GM12878 (cell line): ENCODE measurements at regions not wholly inside any gene's neighbourhood (a gene's known extent, or its start where the extent isn't known, plus 50 kb on each side); places are given as distances from the start of the nearest gene placed in this dataset.

ENCODE experiments used
- ATAC-seq: fragments of 200-7000 bp; cut with Tn5 transposase; 3 replicates; pipeline ENCODE4 v1.9.1; 2020; ENCODE audit warnings: mild to moderate bottlenecking, moderate library complexity
- BruUV-seq: library from RNA; stranded (reverse); fragments of 400-500 nt; replicated peaks from 2 replicates; lab custom pipeline; 2021; lab: Mats Ljungman, UMichigan
- CTCF ChIA-PET: fragments of 300-600 bp; sonication (Branson Sonifier 250); formaldehyde crosslinking; extraction: SDS; loops from one replicate; lab custom pipeline; 2021; ENCODE audit warnings: inconsistent platforms; lab: Yijun Ruan, JAX
- POLR2A ChIA-PET: fragments of 350-600 bp; formaldehyde crosslinking; extraction: SDS; loops from one replicate; lab custom pipeline; 2021; ENCODE audit warnings: inconsistent platforms; lab: Charles Lee
- RAD21 ChIA-PET: fragments of 300-600 bp; sonication (Branson Sonifier 250); formaldehyde crosslinking; loops from one replicate; lab custom pipeline; 2023; ENCODE audit warnings: antibody characterized with exemption; ENCODE audit not compliant: unreplicated experiment; lab: Charles Lee
- SMC1A ChIA-PET: fragments of 300-600 bp; sonication (Branson Sonifier 250); formaldehyde crosslinking; loops from one replicate; lab custom pipeline; 2023; ENCODE audit not compliant: unreplicated experiment, uncharacterized antibody; lab: Charles Lee
- DNase-seq: peaks from one replicate; pipeline ENCODE4 v3.0.0-alpha.2; 2011; ENCODE audit warnings: low read depth, low spot score
- FAIRE-seq: peaks from 3 replicates; lab custom pipeline; 2011; peaks lifted over from hg19 to GRCh38; lab: Jason Lieb, UNC
- H2AFZ ChIP-seq: 2 replicates; pipeline ENCODE4 v1.6.0; 2011; ENCODE audit warnings: low read depth, low read length, control low read depth; ENCODE audit not compliant: control insufficient read depth
- H3K27ac ChIP-seq: 2 replicates; pipeline ENCODE4 v1.5.1; 2011; ENCODE audit warnings: control low read depth; ENCODE audit not compliant: control insufficient read depth, insufficient read depth
- H3K27me3 ChIP-seq, 2 experiments: replicated peaks in 1 of 2; 2 replicates each; pipeline versions ENCODE4 v1.6.0 to v1.6.1; 2011; ENCODE audit warnings: low read length in 1 of 2; ENCODE audit not compliant: control insufficient read depth in 2 of 2, insufficient read depth in 2 of 2
- H3K36me3 ChIP-seq, 2 experiments: 2 replicates each; pipeline ENCODE4 v1.5.1; 2011; ENCODE audit warnings: low read length in 1 of 2; ENCODE audit not compliant: control insufficient read depth in 2 of 2, insufficient read depth in 2 of 2
- H3K4me1 ChIP-seq: 2 replicates; pipeline ENCODE4 v1.6.1; 2011; ENCODE audit warnings: mild to moderate bottlenecking, low read length, moderate library complexity, mixed read lengths; ENCODE audit not compliant: control insufficient read depth, insufficient read depth
- H3K4me2 ChIP-seq: 2 replicates; pipeline ENCODE4 v1.6.0; 2011; ENCODE audit warnings: control low read depth; ENCODE audit not compliant: control insufficient read depth, insufficient read depth
- H3K4me3 ChIP-seq: fragments of 200-600 bp; sonication (generic); 2 replicates; pipeline ENCODE4 v1.5.1; 2016
- H3K79me2 ChIP-seq: 2 replicates; pipeline ENCODE4 v1.6.0; 2011; ENCODE audit warnings: low read length; ENCODE audit not compliant: control insufficient read depth, insufficient read depth
- H3K9ac ChIP-seq: 2 replicates; pipeline ENCODE4 v1.8.0; 2011; ENCODE audit warnings: low read length, control low read depth, mixed read lengths; ENCODE audit not compliant: control insufficient read depth, insufficient read depth
- H3K9me3 ChIP-seq: replicated peaks from 3 replicates; pipeline ENCODE4 v1.5.1; 2011; ENCODE audit warnings: mild to moderate bottlenecking, low read length; ENCODE audit not compliant: control insufficient read depth, insufficient read depth
- H4K20me1 ChIP-seq: 2 replicates; pipeline ENCODE4 v1.6.0; 2011; ENCODE audit not compliant: control insufficient read depth, insufficient read depth
- ATF7 ChIP-seq: fragments of 450-650 bp; IDR thresholded peaks from 2 replicates; pipeline ENCODE4 v1.6.1; 2016; ENCODE audit warnings: low read depth, mild to moderate bottlenecking
- DPF2 ChIP-seq: fragments of 450-650 bp; IDR thresholded peaks from 2 replicates; pipeline ENCODE4 v1.6.1; 2017; ENCODE audit warnings: mild to moderate bottlenecking
- EP300 ChIP-seq, 2 experiments: fragments of 150-350 bp in 1 of 2; IDR thresholded peaks; 2 replicates each; pipeline ENCODE4 v1.6.1; 2011 to 2012; ENCODE audit warnings: low read depth in 2 of 2, low read length in 2 of 2, borderline replicate concordance in 1 of 2, improper control_type of control experiment in 1 of 2, inconsistent platforms in 1 of 2; ENCODE audit not compliant: control insufficient read depth in 1 of 2
- KLF5 ChIP-seq: fragments of 450-650 bp; IDR thresholded peaks from 2 replicates; pipeline ENCODE4 v1.6.1; 2014; ENCODE audit warnings: mild to moderate bottlenecking; ENCODE audit not compliant: partially characterized antibody
- LARP7 ChIP-seq: fragments of 450-650 bp; IDR thresholded peaks from 2 replicates; pipeline ENCODE4 v1.6.1; 2017; ENCODE audit warnings: mild to moderate bottlenecking
- MYB ChIP-seq: fragments of 150-350 bp; IDR thresholded peaks from 2 replicates; pipeline ENCODE4 v1.6.1; 2014; ENCODE audit warnings: mild to moderate bottlenecking, low read depth, low read length, borderline replicate concordance
- NFIC ChIP-seq: IDR thresholded peaks from 2 replicates; pipeline ENCODE4 v1.6.1; 2012; ENCODE audit warnings: low read depth, mild to moderate bottlenecking, inconsistent platforms, low read length, moderate library complexity
- NR2C1 ChIP-seq: fragments of 450-650 bp; IDR thresholded peaks from 2 replicates; pipeline ENCODE4 v1.6.1; 2017; ENCODE audit warnings: antibody characterized with exemption, mild to moderate bottlenecking, moderate library complexity
- POLR2A ChIP-seq: IDR thresholded peaks from 2 replicates; pipeline ENCODE4 v1.6.1; 2011; ENCODE audit warnings: low read depth, mild to moderate bottlenecking, low read length
- POLR2AphosphoS5 ChIP-seq: IDR thresholded peaks from 2 replicates; pipeline ENCODE4 v1.6.1; 2011; ENCODE audit warnings: mild to moderate bottlenecking, low read length, inconsistent platforms
- RBBP5 ChIP-seq: fragments of 200-600 bp; sonication (generic); conservative IDR thresholded peaks from 2 replicates; pipeline ENCODE4 v1.6.1; 2016
- SIN3A ChIP-seq: IDR thresholded peaks from 2 replicates; pipeline ENCODE4 v1.6.1; 2012; ENCODE audit warnings: low read depth, low read length, improper control_type of control experiment
- YBX1 ChIP-seq: fragments of 450-650 bp; IDR thresholded peaks from 2 replicates; pipeline ENCODE4 v1.6.1; 2016; ENCODE audit warnings: antibody characterized with exemption
- YY1 ChIP-seq: IDR thresholded peaks from 2 replicates; pipeline ENCODE4 v1.6.1; 2011; ENCODE audit warnings: low read depth, mild to moderate bottlenecking, low read length
- ZNF274 ChIP-seq: IDR thresholded peaks from one replicate; pipeline ENCODE4 v1.8.0; 2011; ENCODE audit not compliant: insufficient read length, insufficient read depth
- ZZZ3 ChIP-seq: IDR thresholded peaks from 2 replicates; pipeline ENCODE4 v1.6.1; 2011; ENCODE audit warnings: low read depth; ENCODE audit not compliant: control insufficient read depth, insufficient read length
- WGBS: methylation state at CpG from one replicate; pipeline ENCODE4 v1.1.6; 2016; ENCODE audit warnings: low lambda C conversion rate; ENCODE audit not compliant: insufficient replicate concordance, insufficient coverage; ENCODE audit errors: missing lambda C conversion rate; 5-methylcytosine and 5-hydroxymethylcytosine counted together
- in situ Hi-C: fragments of 300-500 bp; cut with MboI; formaldehyde crosslinking; loops from 9 replicates; pipeline ENCODE4 v1.14.3; 2018; ENCODE audit warnings: mixed read lengths
- intact Hi-C: fragments of 100-400 bp; cut with micrococcal nuclease; formaldehyde crosslinking; loops from one replicate; pipeline ENCODE4 v1.14.2; 2022; ENCODE audit not compliant: unreplicated experiment
- TF ChIP-seq, protein P1 (sequence below): IDR thresholded peaks from 2 replicates; pipeline ENCODE4 v1.6.1; 2011; ENCODE audit warnings: low read depth, mild to moderate bottlenecking, low read length, moderate library complexity, borderline replicate concordance; ENCODE audit errors: extremely low read depth
- TF ChIP-seq, protein P2 (sequence below): fragments of 450-650 bp; IDR thresholded peaks from 2 replicates; pipeline ENCODE4 v1.6.1; 2017; ENCODE audit warnings: low read depth, mild to moderate bottlenecking, moderate library complexity
- TF ChIP-seq, protein P3 (sequence below): fragments of 150-350 bp; IDR thresholded peaks from 2 replicates; pipeline ENCODE4 v1.6.1; 2016; ENCODE audit warnings: low read depth, low read length
- TF ChIP-seq, protein P4 (sequence below): IDR thresholded peaks from 2 replicates; pipeline ENCODE4 v1.6.1; 2011; ENCODE audit warnings: borderline replicate concordance, low read depth, mild to moderate bottlenecking, moderate library complexity, mixed read lengths, low read length; ENCODE audit not compliant: insufficient read depth; ENCODE audit errors: extremely low read length

DNA sequence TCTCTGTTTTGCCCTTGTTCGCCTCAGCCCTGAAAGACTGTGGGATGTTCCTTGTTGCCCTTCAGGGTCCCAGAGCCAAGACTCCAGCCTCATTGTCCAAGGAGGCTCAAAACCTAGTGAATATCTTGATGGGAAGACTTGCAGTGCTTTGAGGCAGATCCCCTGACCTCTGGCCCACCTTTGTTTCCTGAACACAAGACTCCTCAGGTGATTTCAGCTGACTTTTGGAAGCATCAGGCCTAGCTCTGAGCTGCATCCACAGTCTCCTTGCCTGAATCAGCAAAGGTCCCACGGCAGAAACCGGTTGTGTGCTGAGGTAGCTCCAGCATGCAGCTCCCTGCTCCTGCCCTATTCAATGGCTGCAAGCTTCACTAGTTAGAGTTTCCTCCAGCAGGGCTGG is 159.3 kb upstream of the B3GAT1 start:
- no peak for TF ChIP-seq SIN3A
- no peak for TF ChIP-seq ZZZ3
- TF ChIP-seq LARP7, result no peak
- no peak for TF ChIP-seq POLR2AphosphoS5
- no peak for TF ChIP-seq POLR2A
- no peak for TF ChIP-seq RBBP5
- no peak for TF ChIP-seq ATF7
- no peak for TF ChIP-seq DPF2
- TF ChIP-seq, protein P1, sequence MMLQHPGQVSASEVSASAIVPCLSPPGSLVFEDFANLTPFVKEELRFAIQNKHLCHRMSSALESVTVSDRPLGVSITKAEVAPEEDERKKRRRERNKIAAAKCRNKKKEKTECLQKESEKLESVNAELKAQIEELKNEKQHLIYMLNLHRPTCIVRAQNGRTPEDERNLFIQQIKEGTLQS, result no peak
- TF ChIP-seq NFIC, result no peak
- TF ChIP-seq, protein P2, sequence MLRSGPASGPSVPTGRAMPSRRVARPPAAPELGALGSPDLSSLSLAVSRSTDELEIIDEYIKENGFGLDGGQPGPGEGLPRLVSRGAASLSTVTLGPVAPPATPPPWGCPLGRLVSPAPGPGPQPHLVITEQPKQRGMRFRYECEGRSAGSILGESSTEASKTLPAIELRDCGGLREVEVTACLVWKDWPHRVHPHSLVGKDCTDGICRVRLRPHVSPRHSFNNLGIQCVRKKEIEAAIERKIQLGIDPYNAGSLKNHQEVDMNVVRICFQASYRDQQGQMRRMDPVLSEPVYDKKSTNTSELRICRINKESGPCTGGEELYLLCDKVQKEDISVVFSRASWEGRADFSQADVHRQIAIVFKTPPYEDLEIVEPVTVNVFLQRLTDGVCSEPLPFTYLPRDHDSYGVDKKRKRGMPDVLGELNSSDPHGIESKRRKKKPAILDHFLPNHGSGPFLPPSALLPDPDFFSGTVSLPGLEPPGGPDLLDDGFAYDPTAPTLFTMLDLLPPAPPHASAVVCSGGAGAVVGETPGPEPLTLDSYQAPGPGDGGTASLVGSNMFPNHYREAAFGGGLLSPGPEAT, result no peak
- TF ChIP-seq KLF5, result no peak
- TF ChIP-seq YBX1, result no peak
- no peak for TF ChIP-seq ZNF274
- no peak for TF ChIP-seq MYB
- TF ChIP-seq, protein P3, sequence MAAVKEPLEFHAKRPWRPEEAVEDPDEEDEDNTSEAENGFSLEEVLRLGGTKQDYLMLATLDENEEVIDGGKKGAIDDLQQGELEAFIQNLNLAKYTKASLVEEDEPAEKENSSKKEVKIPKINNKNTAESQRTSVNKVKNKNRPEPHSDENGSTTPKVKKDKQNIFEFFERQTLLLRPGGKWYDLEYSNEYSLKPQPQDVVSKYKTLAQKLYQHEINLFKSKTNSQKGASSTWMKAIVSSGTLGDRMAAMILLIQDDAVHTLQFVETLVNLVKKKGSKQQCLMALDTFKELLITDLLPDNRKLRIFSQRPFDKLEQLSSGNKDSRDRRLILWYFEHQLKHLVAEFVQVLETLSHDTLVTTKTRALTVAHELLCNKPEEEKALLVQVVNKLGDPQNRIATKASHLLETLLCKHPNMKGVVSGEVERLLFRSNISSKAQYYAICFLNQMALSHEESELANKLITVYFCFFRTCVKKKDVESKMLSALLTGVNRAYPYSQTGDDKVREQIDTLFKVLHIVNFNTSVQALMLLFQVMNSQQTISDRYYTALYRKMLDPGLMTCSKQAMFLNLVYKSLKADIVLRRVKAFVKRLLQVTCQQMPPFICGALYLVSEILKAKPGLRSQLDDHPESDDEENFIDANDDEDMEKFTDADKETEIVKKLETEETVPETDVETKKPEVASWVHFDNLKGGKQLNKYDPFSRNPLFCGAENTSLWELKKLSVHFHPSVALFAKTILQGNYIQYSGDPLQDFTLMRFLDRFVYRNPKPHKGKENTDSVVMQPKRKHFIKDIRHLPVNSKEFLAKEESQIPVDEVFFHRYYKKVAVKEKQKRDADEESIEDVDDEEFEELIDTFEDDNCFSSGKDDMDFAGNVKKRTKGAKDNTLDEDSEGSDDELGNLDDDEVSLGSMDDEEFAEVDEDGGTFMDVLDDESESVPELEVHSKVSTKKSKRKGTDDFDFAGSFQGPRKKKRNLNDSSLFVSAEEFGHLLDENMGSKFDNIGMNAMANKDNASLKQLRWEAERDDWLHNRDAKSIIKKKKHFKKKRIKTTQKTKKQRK, result no peak
- TF ChIP-seq, protein P4, sequence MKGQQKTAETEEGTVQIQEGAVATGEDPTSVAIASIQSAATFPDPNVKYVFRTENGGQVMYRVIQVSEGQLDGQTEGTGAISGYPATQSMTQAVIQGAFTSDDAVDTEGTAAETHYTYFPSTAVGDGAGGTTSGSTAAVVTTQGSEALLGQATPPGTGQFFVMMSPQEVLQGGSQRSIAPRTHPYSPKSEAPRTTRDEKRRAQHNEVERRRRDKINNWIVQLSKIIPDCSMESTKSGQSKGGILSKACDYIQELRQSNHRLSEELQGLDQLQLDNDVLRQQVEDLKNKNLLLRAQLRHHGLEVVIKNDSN, result no peak
- TF ChIP-seq YY1, result no peak
- TF ChIP-seq NR2C1, result no peak
- TF ChIP-seq EP300 (IDR thresholded peaks at IDR 0.05; ENCODE audit: borderline replicate concordance in 1 of 2, control insufficient read depth in 1 of 2, low read depth in 2 of 2, low read length in 2 of 2), result no peak
- Histone ChIP-seq H2AFZ (no peak overlapping the region), H3K9ac (no peak overlapping the region), H3K4me3 (no peak overlapping the region), H3K27me3 (peaks cover 0 to 2% of the 10 kb centered on the region in 2 experiments; a peak in 1 of 4 replicates), H3K36me3 (no peaks in the 10 kb centered on the region), H3K4me2 (no peak overlapping the region), H3K9me3 (no peaks in the 10 kb centered on the region), H3K4me1 (no peaks in the 10 kb centered on the region), H4K20me1 (no peaks in the 10 kb centered on the region), H3K27ac (no peak overlapping the region), H3K79me2 (no peaks in the 10 kb centered on the region)
- ATAC-seq (no peak), DNase-seq (no peak), FAIRE-seq (no peak)
- ChIA-PET POLR2A (no interaction called here), SMC1A (no interaction called here), RAD21 (no interaction called here), CTCF (no interaction called here)
- intact Hi-C loops, result no loop called here
- no TSS peak for BruUV-seq
- in situ Hi-C loops, result no loop called here
- WGBS, result 34% methylated on average over 3 of the region's 3 CpGs
